Gastrocnemius medialis (tissue), 4 donors: ENCODE measurements at regions not wholly inside any gene's neighbourhood (a gene's known extent, or its start where the extent isn't known, plus 50 kb on each side); places are given as distances from the start of the nearest gene placed in this dataset.

Experiments
- CTCF ChIP-seq, 5 experiments: fragments of 450-650 bp in 3 of 5; fragments of 200-600 bp in 2 of 5; sonication (generic) in 2 of 5; IDR thresholded peaks in 4 of 5; conservative IDR thresholded peaks in 1 of 5; 1 replicate in 4 of 5; 2 replicates in 1 of 5; pipeline ENCODE4 v1.5.1; 2016 to 2019; ENCODE audit warnings: antibody characterized with exemption in 5 of 5, mild to moderate bottlenecking in 3 of 5, moderate library complexity in 3 of 5
- POLR2A ChIP-seq, 2 donors: fragments of 450-650 bp; IDR thresholded peaks; one replicate each; pipeline ENCODE4 v1.6.1; 2017; ENCODE audit warnings: antibody characterized with exemption in 2 of 2, mild to moderate bottlenecking in 2 of 2, moderate library complexity in 2 of 2

GRCh38 chr7:13092708-13093005 is 405.2 kb downstream of the ARL4A start:
- TF ChIP-seq POLR2A (IDR thresholded peaks at IDR 0.05) (no peak), CTCF (IDR thresholded peaks at IDR 0.05 in 4 of 5, conservative IDR thresholded peaks at IDR 0.05 in 1 of 5) (no peak)
